Gastroesophageal sphincter (tissue), 4 donors: ENCODE measurements at regions not wholly inside any gene's neighbourhood (a gene's known extent, or its start where the extent isn't known, plus 50 kb on each side); places are given as distances from the start of the nearest gene placed in this dataset.

Experiments
- ATAC-seq: fragments of 150-250 bp; one replicate; pipeline ENCODE4 v1.9.1; 2016; ENCODE audit warnings: mild to moderate bottlenecking, moderate library complexity
- H3K27ac ChIP-seq, 4 donors: fragments of 200-600 bp; sonication (generic) in 3 of 4; 1 replicate in 3 of 4; 2 replicates in 1 of 4; pipeline ENCODE4 v1.5.1; 2016 to 2019
- H3K27me3 ChIP-seq: fragments of 200-600 bp; sonication (generic); one replicate; pipeline ENCODE4 v1.5.1; 2019
- H3K36me3 ChIP-seq, 2 donors: fragments of 200-600 bp; sonication (generic); one replicate each; pipeline ENCODE4 v1.5.1; 2019; ENCODE audit warnings: control low read depth in 1 of 2
- H3K4me1 ChIP-seq, 3 donors: fragments of 200-600 bp; sonication (generic); 1 replicate in 2 of 3; 2 replicates in 1 of 3; pipeline ENCODE4 v1.5.1; 2016 to 2019; ENCODE audit warnings: control low read depth in 2 of 3
- H3K4me3 ChIP-seq, 2 donors: fragments of 200-600 bp; sonication (generic); one replicate each; pipeline ENCODE4 v1.5.1; 2019; ENCODE audit warnings: mild to moderate bottlenecking in 1 of 2, moderate library complexity in 1 of 2
- H3K9me3 ChIP-seq, 3 donors: fragments of 200-600 bp; sonication (generic); one replicate each; pipeline ENCODE4 v1.5.1; 2017 to 2019; ENCODE audit warnings: control low read depth in 2 of 3
- CTCF ChIP-seq, 4 experiments: fragments of 200-600 bp in 2 of 4; fragments of 450-650 bp in 2 of 4; sonication (generic) in 1 of 4; IDR thresholded peaks; one replicate each; pipeline ENCODE4 v1.5.1; 2017 to 2019; ENCODE audit warnings: antibody characterized with exemption in 4 of 4, mild to moderate bottlenecking in 2 of 4, moderate library complexity in 2 of 4
- EP300 ChIP-seq: sonication (generic); formaldehyde crosslinking; IDR thresholded peaks from one replicate; pipeline ENCODE4 v1.6.1; 2017; ENCODE audit warnings: antibody characterized with exemption, mild to moderate bottlenecking
- POLR2A ChIP-seq, 2 donors: fragments of 450-650 bp; IDR thresholded peaks; one replicate each; pipeline ENCODE4 v1.6.1; 2017; ENCODE audit warnings: antibody characterized with exemption in 2 of 2, mild to moderate bottlenecking in 2 of 2, moderate library complexity in 1 of 2
- POLR2AphosphoS5 ChIP-seq: sonication (generic); formaldehyde crosslinking; IDR thresholded peaks from one replicate; pipeline ENCODE4 v1.6.1; 2017; ENCODE audit warnings: antibody characterized with exemption
- WGBS, 2 donors: methylation state at CpG; one replicate each; pipeline ENCODE4 v1.1.5; 2018; ENCODE audit warnings: low coverage in 1 of 2; 5-methylcytosine and 5-hydroxymethylcytosine counted together

DNA sequence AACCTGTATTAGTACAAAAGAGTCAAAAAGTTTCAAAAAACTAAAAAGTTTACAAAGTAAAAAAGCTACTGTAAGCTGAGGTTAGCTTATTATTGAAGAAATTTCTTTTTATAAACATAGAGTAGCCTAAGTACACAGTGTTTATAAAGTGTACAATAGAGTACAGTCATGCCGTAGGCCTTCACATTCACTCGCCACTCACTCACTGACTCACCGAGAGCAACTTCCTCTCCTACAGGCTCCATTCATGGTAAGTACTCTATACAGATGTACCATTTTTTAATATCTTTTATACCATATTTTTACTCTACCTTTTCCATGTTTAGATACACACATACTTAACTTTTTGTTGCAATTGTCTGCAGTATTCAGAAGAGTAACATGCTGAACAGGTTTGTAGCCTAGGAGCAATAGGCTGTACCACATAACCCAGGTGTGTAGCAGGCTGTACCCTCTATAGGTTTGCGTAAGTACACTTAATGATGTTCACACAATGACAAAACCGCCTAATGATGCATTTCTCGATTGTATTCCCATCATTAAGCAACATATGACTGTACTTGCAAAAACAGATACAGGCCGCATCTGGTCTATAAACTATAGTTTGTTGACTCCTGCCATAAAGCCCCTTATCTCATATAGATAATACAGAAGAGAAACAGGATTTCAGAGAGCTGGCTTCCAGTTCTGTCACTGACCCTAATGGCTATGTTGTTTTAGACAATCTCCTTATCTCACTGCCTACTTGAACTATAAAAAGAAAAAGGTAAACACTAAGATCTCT lies 438.8 kb downstream of the HTR7 start:
- ATAC-seq: no peak
- Histone ChIP-seq H3K4me3 (no peak overlapping the region), H3K36me3 (no peaks in the 10 kb centered on the region), H3K27me3 (no peaks in the 10 kb centered on the region), H3K9me3 (no peaks in the 10 kb centered on the region), H3K4me1 (no peaks in the 10 kb centered on the region), H3K27ac (no peak overlapping the region)
- no peak for TF ChIP-seq EP300
- TF ChIP-seq CTCF (IDR thresholded peaks at IDR 0.05): no peak
- no peak for TF ChIP-seq POLR2A (IDR thresholded peaks at IDR 0.05)
- no peak for TF ChIP-seq POLR2AphosphoS5
- WGBS, 2 donors: 80 to 81% methylated on average over 4 to 7 of the region's 7 CpGs

DNA sequence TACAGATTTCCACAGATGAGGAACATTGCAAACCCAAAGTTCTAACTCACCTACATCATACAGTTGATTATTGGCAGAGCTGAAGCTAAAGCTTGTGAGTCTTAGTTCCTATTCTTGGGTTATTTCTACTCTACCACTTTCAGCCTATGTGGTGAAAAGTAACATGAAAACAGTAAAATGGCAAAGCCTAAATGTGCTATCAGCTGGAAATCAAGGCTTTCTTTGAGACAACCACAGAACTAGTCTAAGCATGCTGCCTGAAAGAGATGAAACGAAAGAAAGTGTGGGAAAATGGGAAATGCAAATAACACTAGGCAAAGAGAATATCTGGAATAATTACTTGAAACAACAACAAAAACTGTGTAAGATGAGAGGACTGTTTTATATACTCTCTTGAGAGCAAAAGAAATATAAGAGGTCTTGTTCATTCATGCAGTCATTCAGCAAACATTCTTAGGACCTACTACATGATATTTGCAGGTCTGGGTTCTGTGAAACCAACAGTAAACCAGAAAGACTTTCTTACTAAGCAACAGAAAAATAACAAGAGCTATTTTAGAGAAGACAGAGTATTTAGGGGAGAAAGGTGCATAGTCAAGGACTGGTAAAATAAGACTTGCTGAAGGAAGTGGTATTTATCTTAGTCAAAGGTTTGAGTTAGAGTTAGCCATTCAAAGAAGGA lies 437.1 kb downstream of the HTR7 start:
- no peak for TF ChIP-seq POLR2A (IDR thresholded peaks at IDR 0.05)
- no peak for TF ChIP-seq CTCF (IDR thresholded peaks at IDR 0.05)
- no peak for TF ChIP-seq POLR2AphosphoS5
- no peak for TF ChIP-seq EP300
- Histone ChIP-seq H3K4me3 (no peak overlapping the region), H3K4me1 (no peaks in the 10 kb centered on the region), H3K27me3 (no peaks in the 10 kb centered on the region), H3K27ac (no peak overlapping the region), H3K9me3 (no peaks in the 10 kb centered on the region), H3K36me3 (no peaks in the 10 kb centered on the region)
- 82 to 93% methylated on average over 1 of the region's 1 CpG for WGBS, 2 donors
- ATAC-seq: no peak

- 91 to 92% methylated on average over 2 of the region's 2 CpGs for WGBS, 2 donors
- ATAC-seq: no peak
- Histone ChIP-seq H3K4me1 (no peaks in the 10 kb centered on the region), H3K36me3 (no peaks in the 10 kb centered on the region), H3K27ac (no peak overlapping the region), H3K27me3 (no peaks in the 10 kb centered on the region), H3K9me3 (no peaks in the 10 kb centered on the region), H3K4me3 (no peak overlapping the region)
- TF ChIP-seq EP300: no peak
- no peak for TF ChIP-seq CTCF (IDR thresholded peaks at IDR 0.05)
- TF ChIP-seq POLR2AphosphoS5: no peak
- no peak for TF ChIP-seq POLR2A (IDR thresholded peaks at IDR 0.05)
Measured at GRCh38 chr10:90421874-90422273, 436.0 kb downstream of the HTR7 start.

DNA sequence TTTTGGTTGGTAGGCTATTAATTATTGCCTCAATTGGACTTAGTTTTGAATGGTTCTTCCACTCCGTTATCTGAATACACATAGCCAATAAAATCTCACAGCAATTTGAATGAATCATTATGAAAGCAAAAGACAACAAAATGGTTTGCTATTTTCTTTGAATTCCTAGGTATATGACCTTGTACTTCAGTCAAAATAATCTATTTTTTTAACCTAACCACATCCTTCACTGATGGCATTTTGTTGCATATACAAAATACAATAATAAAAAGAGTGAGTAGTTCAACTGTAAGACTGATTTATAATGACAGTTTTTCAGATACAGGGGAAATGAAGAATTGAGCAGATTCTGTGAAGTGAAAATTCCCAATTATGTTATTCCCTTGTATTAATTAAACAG lies 433.1 kb downstream of the HTR7 start:
- Histone ChIP-seq H3K36me3 (no peaks in the 10 kb centered on the region), H3K4me3 (no peak overlapping the region), H3K27ac (no peak overlapping the region), H3K4me1 (no peaks in the 10 kb centered on the region), H3K9me3 (no peaks in the 10 kb centered on the region), H3K27me3 (no peaks in the 10 kb centered on the region)
- ATAC-seq: no peak
- TF ChIP-seq CTCF (IDR thresholded peaks at IDR 0.05) (no peak), POLR2AphosphoS5 (no peak)
- 78 to 86% methylated on average over 1 of the region's 1 CpG for WGBS, 2 donors

- no peaks in the 10 kb centered on the region for H3K4me1 ChIP-seq
- no peak overlapping the region for H3K27ac ChIP-seq
- no peak for ATAC-seq
- no peaks in the 10 kb centered on the region for H3K36me3 ChIP-seq
- no peaks in the 10 kb centered on the region for H3K9me3 ChIP-seq
- no peaks in the 10 kb centered on the region for H3K27me3 ChIP-seq
- TF ChIP-seq POLR2A (IDR thresholded peaks at IDR 0.05) (no peak), EP300 (no peak), POLR2AphosphoS5 (no peak), CTCF (IDR thresholded peaks at IDR 0.05) (no peak)
- 92 to 100% methylated on average over 1 of the region's 1 CpG for WGBS, 2 donors
- no peak overlapping the region for H3K4me3 ChIP-seq
Measured at GRCh38 chr10:90430186-90430585, 427.7 kb downstream of the HTR7 start.
